Muscle layer of colon (tissue), 2 donors: ENCODE measurements at regions not wholly inside any gene's neighbourhood (a gene's known extent, or its start where the extent isn't known, plus 50 kb on each side); places are given as distances from the start of the nearest gene placed in this dataset.

Source experiments
- H3K27ac ChIP-seq: one replicate; pipeline ENCODE4 v1.7.0; 2013; ENCODE audit warnings: low read depth, mild to moderate bottlenecking, low read length, moderate library complexity
- H3K27me3 ChIP-seq, 2 donors: one replicate each; pipeline ENCODE4 v1.7.0; 2013; ENCODE audit warnings: low read length in 2 of 2, mild to moderate bottlenecking in 2 of 2; ENCODE audit not compliant: insufficient read depth in 2 of 2, control insufficient read depth in 1 of 2
- H3K36me3 ChIP-seq: one replicate; pipeline ENCODE4 v1.7.0; 2013; ENCODE audit warnings: mild to moderate bottlenecking, low read length; ENCODE audit not compliant: insufficient read depth
- H3K4me1 ChIP-seq: one replicate; pipeline ENCODE4 v1.7.0; 2013; ENCODE audit warnings: mild to moderate bottlenecking, low read length; ENCODE audit not compliant: insufficient read depth
- H3K4me3 ChIP-seq, 2 donors: one replicate each; pipeline ENCODE4 v1.7.0; 2013; ENCODE audit warnings: low read length in 2 of 2, low read depth in 1 of 2, mild to moderate bottlenecking in 1 of 2, moderate library complexity in 1 of 2
- H3K9ac ChIP-seq: one replicate; pipeline ENCODE4 v1.7.0; 2013; ENCODE audit warnings: low read length
- H3K9me3 ChIP-seq: one replicate; pipeline ENCODE4 v1.7.0; 2013; ENCODE audit warnings: mild to moderate bottlenecking, low read length
- donor health status: abdominal sarcoma.
- donor health status: Adenocarcinoma of cecum.

DNA sequence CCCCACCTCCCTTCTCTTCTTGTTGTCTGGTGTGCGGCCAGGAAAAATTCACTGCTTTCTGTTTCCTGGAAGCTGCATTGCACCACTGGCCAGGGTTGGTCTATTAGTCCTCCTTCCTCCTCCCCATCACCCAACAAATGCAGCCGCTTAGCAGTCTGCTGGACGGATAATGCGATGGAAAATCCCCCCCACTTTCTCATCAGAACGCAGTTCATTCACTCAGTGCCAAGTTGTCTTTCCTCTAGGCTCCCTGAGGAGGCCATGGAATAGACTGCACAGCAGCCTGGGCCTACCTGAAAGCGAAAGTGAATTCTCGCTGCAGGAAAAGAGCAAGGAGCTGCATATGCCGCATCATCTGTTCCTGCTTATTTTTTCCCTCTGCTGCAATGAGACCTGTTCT lies 513.6 kb downstream of the METTL15 start:
- Histone ChIP-seq H3K36me3 (no peaks in the 10 kb centered on the region), H3K27ac (no peak overlapping the region)

DNA sequence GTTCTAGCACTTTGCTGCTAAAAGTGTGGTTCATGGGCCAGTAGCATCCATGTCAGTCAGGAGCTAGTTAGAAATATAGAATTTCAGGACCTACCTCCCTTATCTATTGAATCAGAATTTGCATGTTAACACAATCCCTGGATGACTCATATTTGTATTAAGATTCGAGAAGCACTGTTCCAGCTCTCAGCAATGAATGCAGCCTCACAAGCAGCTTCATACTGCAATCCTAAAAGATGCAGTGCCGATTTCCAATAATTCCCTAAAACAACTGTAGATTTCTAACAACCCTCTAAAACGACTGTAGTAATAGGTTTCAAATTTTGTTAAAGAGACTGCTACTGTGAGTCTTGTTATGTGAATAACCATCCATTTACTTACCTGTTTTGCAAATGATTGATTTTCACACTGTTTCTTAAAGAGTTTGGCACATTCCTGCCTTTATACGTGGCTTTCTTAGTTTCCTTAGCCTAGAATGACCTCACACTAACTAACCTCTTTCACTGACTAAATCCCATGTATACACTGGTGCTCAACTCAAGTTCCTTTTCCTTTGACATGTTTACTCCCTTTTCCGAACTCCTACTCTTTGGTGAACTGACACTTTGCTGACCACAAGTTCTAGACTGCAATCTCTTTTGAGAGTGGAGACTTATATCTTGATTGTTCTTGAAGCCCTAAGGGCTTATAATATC lies 511.8 kb downstream of the METTL15 start:
- no peak overlapping the region for H3K4me3 ChIP-seq
- H3K36me3 ChIP-seq, result no peaks in the 10 kb centered on the region
- H3K4me1 ChIP-seq, result no peaks in the 10 kb centered on the region
- H3K27ac ChIP-seq, result no peak overlapping the region
- H3K27me3 ChIP-seq, result no peaks in the 10 kb centered on the region
- H3K9me3 ChIP-seq, result no peaks in the 10 kb centered on the region
- no peak overlapping the region for H3K9ac ChIP-seq

More for the DNA sequence above, 513.6 kb downstream of the METTL15 start:
- Histone ChIP-seq H3K4me1 (no peaks in the 10 kb centered on the region), H3K9me3 (no peaks in the 10 kb centered on the region), H3K4me3 (peak overlapping the region in 1 of 2 donors; percentile 34), H3K27me3 (no peaks in the 10 kb centered on the region), H3K9ac (no peak overlapping the region)

GRCh38 chr11:28618416-28618815 lies 510.2 kb downstream of the METTL15 start:
- Histone ChIP-seq H3K4me3 (no peak overlapping the region), H3K36me3 (no peaks in the 10 kb centered on the region), H3K4me1 (no peaks in the 10 kb centered on the region), H3K9ac (no peak overlapping the region), H3K27ac (no peak overlapping the region), H3K27me3 (no peaks in the 10 kb centered on the region), H3K9me3 (no peaks in the 10 kb centered on the region)

GRCh38 chr11:28616160-28616965 lies 508.2 kb downstream of the METTL15 start:
- H3K27me3 ChIP-seq, result no peaks in the 10 kb centered on the region
- H3K4me3 ChIP-seq, result no peak overlapping the region
- no peak overlapping the region for H3K9ac ChIP-seq
- no peaks in the 10 kb centered on the region for H3K4me1 ChIP-seq
- no peak overlapping the region for H3K27ac ChIP-seq
- no peaks in the 10 kb centered on the region for H3K36me3 ChIP-seq
- no peaks in the 10 kb centered on the region for H3K9me3 ChIP-seq

DNA sequence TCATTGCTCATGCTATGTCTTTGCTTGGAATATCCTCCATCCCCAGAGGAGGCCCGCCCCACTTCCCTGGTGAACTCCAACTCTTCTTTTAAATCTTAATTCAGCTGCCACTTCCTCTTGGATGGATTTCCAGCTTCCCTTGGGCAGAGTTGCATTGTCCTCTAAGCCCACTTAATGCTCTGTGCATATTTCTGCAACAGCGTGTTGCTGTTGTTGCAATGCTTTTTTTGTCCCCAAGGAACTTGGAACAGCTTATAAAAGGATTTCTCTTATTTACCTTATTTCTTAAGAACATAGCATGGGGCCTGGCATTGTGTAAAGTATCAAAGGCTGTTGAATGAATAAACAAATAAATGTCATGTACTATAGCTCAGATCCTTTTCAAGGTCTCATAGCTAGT lies 507.4 kb downstream of the METTL15 start:
- Histone ChIP-seq H3K9me3 (no peaks in the 10 kb centered on the region), H3K4me3 (no peak overlapping the region), H3K27me3 (no peaks in the 10 kb centered on the region), H3K27ac (no peak overlapping the region), H3K4me1 (no peaks in the 10 kb centered on the region), H3K9ac (no peak overlapping the region), H3K36me3 (no peaks in the 10 kb centered on the region)

- no peaks in the 10 kb centered on the region for H3K4me1 ChIP-seq
- no peaks in the 10 kb centered on the region for H3K27me3 ChIP-seq
- H3K27ac ChIP-seq, result no peak overlapping the region
- H3K9ac ChIP-seq, result no peak overlapping the region
- no peaks in the 10 kb centered on the region for H3K9me3 ChIP-seq
- no peak overlapping the region for H3K4me3 ChIP-seq
- no peaks in the 10 kb centered on the region for H3K36me3 ChIP-seq
These were observed 498.7 kb downstream of the METTL15 start for GRCh38 chr11:28606930-28607329.

DNA sequence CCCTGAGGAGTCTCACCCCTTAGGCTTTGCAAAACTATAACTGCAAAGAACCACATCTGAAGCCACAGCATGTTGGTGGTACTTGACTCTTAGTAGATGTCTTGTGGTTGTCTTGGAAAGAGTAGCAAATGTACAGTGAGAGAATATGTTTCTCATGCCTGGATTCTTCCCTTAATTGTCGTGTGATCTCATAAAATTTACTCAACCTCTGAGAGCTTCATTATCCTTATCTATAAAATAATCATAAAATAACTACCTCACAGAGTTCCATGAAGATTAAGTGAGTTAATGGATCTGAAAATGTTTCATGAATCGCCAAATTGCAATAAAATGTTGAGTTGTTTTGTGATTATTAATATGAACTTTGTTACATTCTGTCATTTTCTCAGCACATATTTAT lies 491.5 kb downstream of the METTL15 start:
- no peaks in the 10 kb centered on the region for H3K4me1 ChIP-seq
- no peak overlapping the region for H3K9ac ChIP-seq
- H3K9me3 ChIP-seq, result no peaks in the 10 kb centered on the region
- no peaks in the 10 kb centered on the region for H3K36me3 ChIP-seq
- no peaks in the 10 kb centered on the region for H3K27me3 ChIP-seq
- no peak overlapping the region for H3K4me3 ChIP-seq
- H3K27ac ChIP-seq, result no peak overlapping the region

DNA sequence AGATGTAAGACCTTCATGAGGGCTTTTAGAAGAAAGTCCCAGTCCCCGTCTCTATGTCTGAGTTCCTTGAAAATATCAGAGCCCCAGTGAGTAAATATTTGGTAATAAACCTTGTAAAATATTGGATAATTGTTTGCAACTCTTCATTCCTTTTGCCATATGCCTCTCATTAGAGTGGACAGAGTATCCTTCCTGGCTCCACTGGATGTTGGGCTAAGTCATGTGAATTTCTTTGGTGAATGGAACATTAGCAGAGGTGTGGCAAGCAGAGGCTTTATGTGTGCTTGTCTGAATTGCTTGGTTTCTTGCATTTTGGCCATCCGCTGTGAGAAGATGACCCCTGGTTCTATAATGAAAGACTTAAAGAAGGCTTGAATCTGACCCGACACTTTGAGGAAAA lies 490.3 kb downstream of the METTL15 start:
- no peaks in the 10 kb centered on the region for H3K36me3 ChIP-seq
- H3K27me3 ChIP-seq, result no peaks in the 10 kb centered on the region
- H3K4me1 ChIP-seq, result no peaks in the 10 kb centered on the region
- no peaks in the 10 kb centered on the region for H3K9me3 ChIP-seq
- H3K9ac ChIP-seq, result no peak overlapping the region
- no peak overlapping the region for H3K4me3 ChIP-seq
- H3K27ac ChIP-seq, result no peak overlapping the region

GRCh38 chr11:28596816-28597215 lies 488.6 kb downstream of the METTL15 start:
- no peak overlapping the region for H3K9ac ChIP-seq
- no peaks in the 10 kb centered on the region for H3K27me3 ChIP-seq
- no peak overlapping the region for H3K27ac ChIP-seq
- H3K4me1 ChIP-seq, result no peaks in the 10 kb centered on the region
- no peaks in the 10 kb centered on the region for H3K9me3 ChIP-seq
- H3K4me3 ChIP-seq, result no peak overlapping the region
- no peaks in the 10 kb centered on the region for H3K36me3 ChIP-seq

GRCh38 chr11:28592141-28592540 lies 484.0 kb downstream of the METTL15 start:
- no peak overlapping the region for H3K4me3 ChIP-seq

GRCh38 chr11:28584992-28585391 lies 476.8 kb downstream of the METTL15 start:
- Histone ChIP-seq H3K36me3 (no peaks in the 10 kb centered on the region), H3K9me3 (no peaks in the 10 kb centered on the region), H3K27ac (no peak overlapping the region), H3K27me3 (no peaks in the 10 kb centered on the region), H3K4me1 (no peaks in the 10 kb centered on the region), H3K9ac (no peak overlapping the region), H3K4me3 (no peak overlapping the region)

More at GRCh38 chr11:28592141-28592540, 484.0 kb downstream of the METTL15 start:
- H3K4me1 ChIP-seq, result no peaks in the 10 kb centered on the region
- no peaks in the 10 kb centered on the region for H3K9me3 ChIP-seq
- H3K27ac ChIP-seq, result no peak overlapping the region
- H3K9ac ChIP-seq, result no peak overlapping the region
- no peaks in the 10 kb centered on the region for H3K36me3 ChIP-seq
- no peaks in the 10 kb centered on the region for H3K27me3 ChIP-seq
